ENCODE measurements at regions not wholly inside any gene's neighbourhood (a gene's known extent, or its start where the extent isn't known, plus 50 kb on each side); places are given as distances from the start of the nearest gene placed in this dataset.
A peak's percentile ranks its signal among the peaks of the same experiment; 100 is the strongest.

DNA sequence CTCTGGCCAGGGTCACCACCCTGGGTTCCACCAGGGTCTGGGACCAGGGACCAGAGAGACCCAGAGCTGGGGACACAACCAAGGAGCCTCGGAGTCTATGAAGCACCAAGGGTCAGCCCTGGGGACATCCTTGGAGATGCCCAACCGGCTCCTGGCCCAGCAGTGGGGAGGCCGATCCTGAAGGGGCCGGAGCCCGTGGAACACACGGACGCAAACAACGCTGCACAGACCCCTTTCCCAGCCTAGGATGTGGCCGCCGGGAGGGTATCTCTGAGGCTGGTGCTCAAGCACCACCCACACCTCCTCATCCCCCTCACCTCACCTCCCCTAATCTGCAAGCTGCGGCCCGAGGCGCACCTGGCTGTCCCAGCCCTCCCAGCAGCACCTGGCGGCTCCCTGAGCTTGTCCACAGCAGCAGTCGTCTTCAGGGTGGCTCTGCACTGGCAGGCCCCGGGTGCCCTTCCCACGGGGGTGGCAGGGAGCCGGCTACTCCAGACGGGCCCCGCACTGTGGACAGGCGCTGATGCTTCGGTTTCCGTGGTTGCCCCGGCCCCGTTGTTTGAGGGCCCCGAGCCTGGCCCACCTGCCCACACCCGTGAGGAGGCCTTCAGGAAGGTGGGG lies 146.8 kb upstream of the C14orf180 start:
- DNase-seq = no peak
- no peak overlapping the region for H3K4me3 ChIP-seq
- H3K27me3 ChIP-seq = peaks cover 0 to 6% (median 0%) of the 10 kb centered on the region in 3 donors
- H3K9me3 ChIP-seq = no peaks in the 10 kb centered on the region
- TF ChIP-seq POLR2A (IDR thresholded peaks at IDR 0.05) = no peak
- no peak for TF ChIP-seq CTCF (IDR thresholded peaks at IDR 0.05 in 4 of 5, conservative IDR thresholded peaks at IDR 0.05 in 1 of 5)
- H3K27ac ChIP-seq = no peak overlapping the region
- H3K4me1 ChIP-seq = peaks cover 8 to 9% of the 10 kb centered on the region in 2 donors
- no peak for ATAC-seq
- no peaks in the 10 kb centered on the region for H3K36me3 ChIP-seq
- in situ Hi-C loops (cut with MboI; ENCODE audit: low sequenced_read_pairs in 4 of 4) (no loop called here), intact Hi-C loops (cut with DNase I; ENCODE audit: low total_unique reads) (no loop called here)

DNA sequence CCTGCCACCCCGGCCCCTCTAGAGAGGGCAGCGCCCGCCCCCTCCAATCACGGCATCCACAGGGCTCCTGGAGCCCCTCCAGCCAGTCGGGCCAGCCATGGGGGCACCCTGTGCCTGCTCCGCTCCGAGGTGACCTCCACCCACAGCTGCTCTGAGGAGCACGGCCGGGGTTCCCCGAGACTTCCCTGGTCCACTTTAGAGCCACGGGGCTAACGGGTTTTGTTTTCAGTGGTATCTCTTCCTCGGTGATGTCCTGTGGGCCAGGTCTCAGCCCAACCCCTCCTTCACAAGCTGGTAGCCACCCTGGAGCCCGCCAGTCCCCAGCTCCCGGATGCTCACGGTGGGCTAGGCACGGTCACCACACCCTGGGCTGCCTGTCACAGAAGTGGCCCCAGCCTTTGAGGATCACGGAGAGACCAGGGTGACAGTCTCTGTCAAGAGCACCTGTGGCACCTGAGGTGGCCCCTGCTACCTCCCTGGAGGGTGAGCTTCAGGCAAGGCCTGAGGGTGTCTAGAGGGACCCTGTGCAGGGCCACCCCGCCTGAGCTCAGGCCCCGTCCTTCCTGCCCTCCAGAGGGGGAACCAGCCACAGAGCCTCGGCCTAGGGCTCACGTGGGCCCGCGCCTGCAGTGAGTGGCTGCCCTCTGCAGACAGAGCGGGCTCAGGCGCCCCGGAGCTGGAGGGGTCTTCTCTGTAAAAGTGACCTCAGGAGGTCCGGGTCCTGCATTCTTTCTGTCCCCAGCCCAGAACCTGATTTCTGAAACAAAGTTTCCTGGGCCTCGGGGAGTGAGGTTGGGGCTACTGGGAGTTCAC lies 146.0 kb upstream of the C14orf180 start:
- peaks cover 8 to 9% of the 10 kb centered on the region in 2 donors for H3K4me1 ChIP-seq
- intact Hi-C loops (cut with DNase I; ENCODE audit: low total_unique reads) = no loop called here
- no peak for ATAC-seq
- H3K36me3 ChIP-seq = no peaks in the 10 kb centered on the region
- in situ Hi-C loops (cut with MboI; ENCODE audit: low sequenced_read_pairs in 4 of 4) = no loop called here
- H3K27ac ChIP-seq = no peak overlapping the region
- DNase-seq = no peak
- no peaks in the 10 kb centered on the region for H3K9me3 ChIP-seq
- TF ChIP-seq CTCF (IDR thresholded peaks at IDR 0.05 in 4 of 5, conservative IDR thresholded peaks at IDR 0.05 in 1 of 5) = no peak
- no peak for TF ChIP-seq POLR2A (IDR thresholded peaks at IDR 0.05)
- peaks cover 0 to 6% (median 0%) of the 10 kb centered on the region in 3 donors for H3K27me3 ChIP-seq
- H3K4me3 ChIP-seq = no peak overlapping the region

DNA sequence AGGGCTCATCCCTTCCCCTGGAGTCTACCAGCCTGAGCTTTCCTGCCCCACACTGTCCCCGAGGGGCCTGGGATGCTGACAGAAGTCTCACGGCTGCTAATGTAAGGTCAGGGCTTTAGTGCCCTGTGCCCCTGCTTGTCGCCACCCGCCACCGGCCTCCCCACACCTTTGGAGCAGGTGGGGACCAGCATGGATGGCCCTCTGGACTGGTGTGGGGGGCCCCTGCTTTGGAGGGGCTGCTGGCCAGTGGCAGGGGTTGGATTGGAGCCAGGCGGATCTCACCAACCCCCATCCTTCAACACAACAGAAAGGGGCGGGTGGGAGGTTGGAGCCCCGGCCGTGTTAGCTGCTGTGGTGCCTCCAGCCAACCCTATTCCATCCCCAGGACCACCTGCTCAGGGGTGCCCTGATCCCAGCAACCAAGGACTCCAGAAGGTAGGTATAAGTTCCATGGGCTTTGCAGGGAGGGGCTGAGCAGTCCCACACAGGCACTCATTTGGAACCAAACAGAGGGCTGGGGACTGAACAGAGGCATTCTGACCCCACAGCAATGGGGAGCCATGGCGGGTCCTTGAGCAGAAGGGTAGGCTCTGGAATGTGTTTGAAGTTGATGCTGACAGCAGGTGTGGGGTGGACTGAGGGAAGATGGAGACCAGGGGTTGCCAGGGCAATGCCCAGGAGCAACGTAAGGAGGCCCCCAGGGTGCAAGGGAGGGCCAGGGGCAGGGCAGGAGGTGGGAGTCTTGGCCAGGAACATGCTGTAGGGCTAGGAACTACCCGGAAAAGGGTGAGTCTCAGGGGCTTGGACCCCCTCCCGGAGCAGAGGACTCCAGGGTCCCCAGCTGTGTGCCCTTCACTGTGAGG lies 145.1 kb upstream of the C14orf180 start:
- H3K4me1 ChIP-seq = peaks cover 8 to 9% of the 10 kb centered on the region in 2 donors
- intact Hi-C loops (cut with DNase I; ENCODE audit: low total_unique reads) = no loop called here
- TF ChIP-seq CTCF (IDR thresholded peaks at IDR 0.05 in 4 of 5, conservative IDR thresholded peaks at IDR 0.05 in 1 of 5) = no peak
- TF ChIP-seq POLR2A (IDR thresholded peaks at IDR 0.05) = no peak
- ATAC-seq (no peak), DNase-seq (no peak)
- no peaks in the 10 kb centered on the region for H3K9me3 ChIP-seq
- no peaks in the 10 kb centered on the region for H3K36me3 ChIP-seq
- H3K4me3 ChIP-seq = no peak overlapping the region
- no peaks in the 10 kb centered on the region for H3K27me3 ChIP-seq
- no peak overlapping the region for H3K27ac ChIP-seq
- in situ Hi-C loops (cut with MboI; ENCODE audit: low sequenced_read_pairs in 4 of 4) = no loop called here

GRCh38 chr14:104435147-104436046 lies 144.2 kb upstream of the C14orf180 start:
- Histone ChIP-seq H3K27me3 (no peaks in the 10 kb centered on the region), H3K36me3 (no peaks in the 10 kb centered on the region), H3K4me1 (peaks cover 8 to 9% of the 10 kb centered on the region in 2 donors), H3K27ac (no peak overlapping the region), H3K9me3 (no peaks in the 10 kb centered on the region), H3K4me3 (peak overlapping the region in 1 of 4 donors; percentile 21)
- in situ Hi-C loops (cut with MboI; ENCODE audit: low sequenced_read_pairs in 4 of 4) (no loop called here), intact Hi-C loops (cut with DNase I; ENCODE audit: low total_unique reads) (no loop called here)
- no peak for TF ChIP-seq POLR2A (IDR thresholded peaks at IDR 0.05)
- no peak for TF ChIP-seq CTCF (IDR thresholded peaks at IDR 0.05 in 4 of 5, conservative IDR thresholded peaks at IDR 0.05 in 1 of 5)
- DNase-seq (no peak), ATAC-seq (peak in 1 of 2 donors; percentile 12)
